ENCODE measurements at regions not wholly inside any gene's neighbourhood (a gene's known extent, or its start where the extent isn't known, plus 50 kb on each side); places are given as distances from the start of the nearest gene placed in this dataset.

- H3K4me3 ChIP-seq (ENCODE audit: low read depth, low read length), result no peak overlapping the region
- no peak for DNase-seq (ENCODE audit: low read depth)
- TF ChIP-seq, protein P1, sequence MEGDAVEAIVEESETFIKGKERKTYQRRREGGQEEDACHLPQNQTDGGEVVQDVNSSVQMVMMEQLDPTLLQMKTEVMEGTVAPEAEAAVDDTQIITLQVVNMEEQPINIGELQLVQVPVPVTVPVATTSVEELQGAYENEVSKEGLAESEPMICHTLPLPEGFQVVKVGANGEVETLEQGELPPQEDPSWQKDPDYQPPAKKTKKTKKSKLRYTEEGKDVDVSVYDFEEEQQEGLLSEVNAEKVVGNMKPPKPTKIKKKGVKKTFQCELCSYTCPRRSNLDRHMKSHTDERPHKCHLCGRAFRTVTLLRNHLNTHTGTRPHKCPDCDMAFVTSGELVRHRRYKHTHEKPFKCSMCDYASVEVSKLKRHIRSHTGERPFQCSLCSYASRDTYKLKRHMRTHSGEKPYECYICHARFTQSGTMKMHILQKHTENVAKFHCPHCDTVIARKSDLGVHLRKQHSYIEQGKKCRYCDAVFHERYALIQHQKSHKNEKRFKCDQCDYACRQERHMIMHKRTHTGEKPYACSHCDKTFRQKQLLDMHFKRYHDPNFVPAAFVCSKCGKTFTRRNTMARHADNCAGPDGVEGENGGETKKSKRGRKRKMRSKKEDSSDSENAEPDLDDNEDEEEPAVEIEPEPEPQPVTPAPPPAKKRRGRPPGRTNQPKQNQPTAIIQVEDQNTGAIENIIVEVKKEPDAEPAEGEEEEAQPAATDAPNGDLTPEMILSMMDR (conservative IDR thresholded peaks at IDR 0.05; ENCODE audit: low read depth, low read length), result no peak
Measured at GRCh38 chr2:120930236-120930635, 194.6 kb downstream of the GLI2 start.

- TF ChIP-seq, protein P1 (conservative IDR thresholded peaks at IDR 0.05; ENCODE audit: low read depth, low read length), result no peak
- H3K4me3 ChIP-seq (ENCODE audit: low read depth, low read length), result no peak overlapping the region
- DNase-seq (ENCODE audit: low read depth), result no peak
Measured at GRCh38 chr2:120930864-120931263, 195.2 kb downstream of the GLI2 start.

DNA sequence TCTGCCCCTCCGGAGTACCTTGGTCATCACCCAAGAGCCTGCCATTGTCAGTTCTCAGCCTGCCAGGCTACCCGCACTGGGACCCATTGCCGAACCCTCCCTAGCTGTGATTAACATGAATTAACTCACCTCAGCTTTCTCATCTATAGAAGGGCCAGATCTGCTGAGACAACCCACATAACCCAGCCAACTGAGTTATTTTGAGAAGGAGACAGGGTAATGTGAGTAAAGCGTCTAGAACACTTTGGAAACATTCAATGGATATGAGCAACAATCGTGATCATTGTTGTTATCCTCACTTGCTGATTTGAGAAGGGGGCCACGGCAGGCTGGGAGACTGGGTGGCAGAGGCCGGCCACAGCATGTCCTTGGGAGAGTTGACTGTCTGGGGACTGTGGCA, 196.8 kb downstream of the GLI2 start:
- DNase-seq (ENCODE audit: low read depth), result no peak
- TF ChIP-seq, protein P1 (conservative IDR thresholded peaks at IDR 0.05; ENCODE audit: low read depth, low read length), result no peak
- H3K4me3 ChIP-seq (ENCODE audit: low read depth, low read length), result no peak overlapping the region

- H3K4me3 ChIP-seq (ENCODE audit: low read depth, low read length), result no peak overlapping the region
- no peak for DNase-seq (ENCODE audit: low read depth)
- TF ChIP-seq, protein P1 (conservative IDR thresholded peaks at IDR 0.05; ENCODE audit: low read depth, low read length), result no peak
Measured at GRCh38 chr2:120932881-120933280, 197.2 kb downstream of the GLI2 start.

GRCh38 chr2:120933693-120934573, 198.3 kb downstream of the GLI2 start:
- DNase-seq (ENCODE audit: low read depth), result no peak
- TF ChIP-seq, protein P1 (conservative IDR thresholded peaks at IDR 0.05; ENCODE audit: low read depth, low read length), result no peak
- no peak overlapping the region for H3K4me3 ChIP-seq (ENCODE audit: low read depth, low read length)

DNA sequence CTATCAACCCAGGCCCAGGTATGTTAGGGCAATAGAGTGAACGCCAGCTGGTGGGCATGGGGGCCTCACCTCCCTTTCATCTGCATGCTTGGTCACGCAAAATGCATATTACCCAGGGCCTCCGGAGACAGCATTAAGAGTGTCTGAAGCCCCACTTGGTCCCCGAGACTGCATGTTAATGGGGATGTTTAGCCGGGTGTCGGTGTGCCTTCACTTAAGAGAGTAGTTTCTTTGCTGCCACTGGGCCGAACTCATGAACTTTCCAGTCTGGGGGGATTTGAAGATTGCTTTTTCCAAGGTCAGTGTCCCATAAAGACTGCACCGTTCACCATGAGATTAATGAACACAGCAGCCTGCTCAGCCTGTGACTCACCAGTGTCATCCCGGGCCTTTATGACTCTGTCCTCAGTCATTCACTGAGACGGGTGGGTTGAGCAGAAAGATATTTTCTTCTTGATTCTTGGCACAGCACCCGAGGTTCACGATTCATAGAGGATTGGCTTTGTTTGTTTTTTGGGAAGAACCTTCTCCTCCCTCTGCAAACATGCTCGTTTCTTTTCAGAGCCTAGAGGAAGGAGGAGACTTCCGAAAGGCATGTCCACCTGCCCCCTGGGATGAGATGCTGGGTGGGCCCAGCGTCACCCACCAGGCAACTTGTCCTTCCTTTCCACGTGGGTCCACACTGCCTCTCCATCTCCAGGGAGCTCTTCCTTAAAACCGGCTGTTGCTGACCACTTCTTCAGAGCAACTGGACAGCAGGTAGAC, 199.1 kb downstream of the GLI2 start:
- H3K4me3 ChIP-seq (ENCODE audit: low read depth, low read length), result no peak overlapping the region
- DNase-seq (ENCODE audit: low read depth), result peak; percentile 74
- TF ChIP-seq, protein P1 (conservative IDR thresholded peaks at IDR 0.05; ENCODE audit: low read depth, low read length), result no peak

Measured in epithelial cell of proximal tubule (primary cell).